HepG2 (cell line): ENCODE measurements at regions not wholly inside any gene's neighbourhood (a gene's known extent, or its start where the extent isn't known, plus 50 kb on each side); places are given as distances from the start of the nearest gene placed in this dataset.

Source experiments
- ATAC-seq: fragments of 200-7000 bp; cut with Tn5 transposase; 3 replicates; pipeline ENCODE4 v1.9.1; 2020; ENCODE audit warnings: mild to moderate bottlenecking, moderate library complexity
- BruUV-seq: library from RNA; stranded (reverse); fragments of 400-500 nt; replicated peaks from 2 replicates; lab custom pipeline; 2021; lab: Mats Ljungman, UMichigan
- CTCF ChIA-PET: fragments of 300-600 bp; formaldehyde crosslinking; extraction: SDS; loops from one replicate; lab custom pipeline; 2021; ENCODE audit warnings: low total read pairs, inconsistent platforms, low intra/inter-chr PET ratio; lab: Yijun Ruan, JAX
- POLR2A ChIA-PET: fragments of 350-600 bp; sonication (Branson Sonifier 250); formaldehyde crosslinking; loops from one replicate; lab custom pipeline; 2020; ENCODE audit warnings: antibody characterized with exemption, inconsistent platforms; lab: Yijun Ruan, JAX
- DNase-seq: peaks from one replicate; pipeline ENCODE4 v3.0.0-alpha.2; 2015; ENCODE audit warnings: low spot score
- FAIRE-seq: peaks from 3 replicates; lab custom pipeline; 2011; peaks lifted over from hg19 to GRCh38; lab: Jason Lieb, UNC
- H2AFZ ChIP-seq: one replicate; pipeline ENCODE4 v1.6.1; 2011; ENCODE audit warnings: low read length, inconsistent platforms
- H3K27ac ChIP-seq: fragments of 300-600 bp; 3 replicates; pipeline ENCODE4 v1.8.0; 2011; ENCODE audit warnings: mixed run types, mild to moderate bottlenecking, mixed read lengths, low read length, inconsistent platforms; ENCODE audit not compliant: insufficient read depth; ENCODE audit errors: extremely low read length
- H3K27me3 ChIP-seq, 2 experiments: fragments of 200-600 bp in 1 of 2; 2 replicates in 1 of 2; 3 replicates in 1 of 2; pipeline versions ENCODE4 v1.6.0 to v1.8.0; 2011; ENCODE audit warnings: low read length in 2 of 2, mild to moderate bottlenecking in 2 of 2, moderate library complexity in 2 of 2, inconsistent platforms in 1 of 2; ENCODE audit not compliant: insufficient read depth in 2 of 2, control insufficient read depth in 1 of 2
- H3K36me3 ChIP-seq, 2 experiments: fragments of 200-600 bp in 1 of 2; replicated peaks in 1 of 2; 2 replicates in 1 of 2; 3 replicates in 1 of 2; pipeline versions ENCODE4 v1.5.1 to v1.8.0; 2011; ENCODE audit warnings: low read length in 2 of 2, inconsistent platforms in 1 of 2; ENCODE audit not compliant: insufficient read depth in 2 of 2, control insufficient read depth in 1 of 2
- H3K4me1 ChIP-seq: 2 replicates; pipeline ENCODE4 v1.5.1; 2012; ENCODE audit warnings: low read length, inconsistent platforms; ENCODE audit not compliant: insufficient read depth
- H3K4me2 ChIP-seq: 2 replicates; pipeline ENCODE4 v1.6.0; 2011; ENCODE audit warnings: low read depth, low read length, inconsistent platforms
- H3K4me3 ChIP-seq, 3 experiments: fragments of 200-600 bp in 1 of 3; sonication (generic), shearing (Covaris generic) in 1 of 3; replicated peaks in 1 of 3; 2 replicates each; pipeline ENCODE4 v1.5.1; 2011 to 2016; ENCODE audit warnings: low read length in 3 of 3, inconsistent platforms in 2 of 3, low read depth in 2 of 3, mild to moderate bottlenecking in 2 of 3, control low read depth in 1 of 3, mixed read lengths in 1 of 3; ENCODE audit not compliant: insufficient read depth in 1 of 3
- H3K79me2 ChIP-seq: one replicate; pipeline ENCODE4 v1.6.1; 2011; ENCODE audit warnings: low read length, inconsistent platforms; ENCODE audit not compliant: insufficient read depth
- H3K9ac ChIP-seq: 2 replicates; pipeline ENCODE4 v1.6.0; 2011; ENCODE audit warnings: mild to moderate bottlenecking, low read depth, low read length, inconsistent platforms; ENCODE audit not compliant: insufficient read depth
- H3K9me3 ChIP-seq: 2 replicates; pipeline ENCODE4 v1.5.1; 2012; ENCODE audit warnings: mild to moderate bottlenecking, low read length
- H4K20me1 ChIP-seq: 2 replicates; pipeline ENCODE4 v1.6.0; 2011; ENCODE audit warnings: inconsistent platforms, mild to moderate bottlenecking, low read length, moderate library complexity; ENCODE audit not compliant: insufficient read depth
- ADNP ChIP-seq: sonication (generic); formaldehyde crosslinking; IDR thresholded peaks from 2 replicates; pipeline ENCODE4 v1.4.0; 2020; ENCODE audit warnings: missing genetic modification reagents
- CENPT ChIP-seq: sonication (generic); formaldehyde crosslinking; IDR thresholded peaks from 2 replicates; pipeline ENCODE4 v1.8.0; 2022; ENCODE audit warnings: low read depth, mild to moderate bottlenecking, moderate library complexity, missing genetic modification reagents
- GABPA ChIP-seq, 2 experiments: IDR thresholded peaks; 2 replicates each; pipeline ENCODE4 v1.6.1; 2011 to 2016; ENCODE audit warnings: low read depth in 2 of 2, low read length in 1 of 2, missing biosample characterization in 1 of 2, missing genetic modification characterization in 1 of 2
- JDP2 ChIP-seq: sonication (generic); formaldehyde crosslinking; IDR thresholded peaks from 2 replicates; pipeline ENCODE4 v1.8.1; 2022; ENCODE audit warnings: missing genetic modification reagents, borderline replicate concordance
- MED8 ChIP-seq: sonication (generic); formaldehyde crosslinking; IDR thresholded peaks from 2 replicates; pipeline ENCODE4 v1.8.1; 2023; ENCODE audit warnings: mild to moderate bottlenecking, missing genetic modification reagents; ENCODE audit not compliant: insufficient replicate concordance
- MYPOP ChIP-seq: sonication (generic); formaldehyde crosslinking; IDR thresholded peaks from 2 replicates; pipeline ENCODE4 v1.8.1; 2023; ENCODE audit warnings: mild to moderate bottlenecking, moderate library complexity, missing genetic modification reagents
- SIN3A ChIP-seq: IDR thresholded peaks from 2 replicates; pipeline ENCODE4 v1.6.1; 2011; ENCODE audit warnings: low read depth, mild to moderate bottlenecking, control low read depth, low read length, borderline replicate concordance
- SMAD3 ChIP-seq: sonication (generic); formaldehyde crosslinking; IDR thresholded peaks from 2 replicates; pipeline ENCODE4 v1.4.0; 2020; ENCODE audit warnings: missing genetic modification reagents
- TMF1 ChIP-seq: sonication (generic); formaldehyde crosslinking; IDR thresholded peaks from 2 replicates; pipeline ENCODE4 v1.8.1; 2022; ENCODE audit warnings: low read depth, missing genetic modification reagents
- ZNF207 ChIP-seq: fragments of 450-650 bp; IDR thresholded peaks from 2 replicates; pipeline ENCODE4 v1.6.1; 2016; ENCODE audit warnings: antibody characterized with exemption, borderline replicate concordance
- ZNF354B ChIP-seq: sonication (generic); formaldehyde crosslinking; IDR thresholded peaks from 2 replicates; pipeline ENCODE4 v1.8.0; 2022; ENCODE audit warnings: mild to moderate bottlenecking, missing genetic modification reagents
- ZNF879 ChIP-seq: sonication (generic); formaldehyde crosslinking; IDR thresholded peaks from 2 replicates; pipeline ENCODE4 v1.8.1; 2023; ENCODE audit warnings: missing genetic modification reagents
- WGBS: methylation state at CpG from one replicate; pipeline ENCODE4 v1.1.6; 2017; ENCODE audit warnings: low lambda C conversion rate; 5-methylcytosine and 5-hydroxymethylcytosine counted together
- in situ Hi-C: cut with HindIII; loops from 2 replicates; pipeline ENCODE4 v1.10.0; 2017; ENCODE audit warnings: low pct_unique_long_range_greater_than_20kb; ENCODE audit not compliant: extremely low pct_ligation_motif_present
- intact Hi-C: fragments of 100-400 bp; cut with micrococcal nuclease; formaldehyde crosslinking; loops from one replicate; pipeline ENCODE4 v1.10.0; 2022; ENCODE audit not compliant: unreplicated experiment
- TF ChIP-seq, protein P1 (sequence below): sonication (generic); formaldehyde crosslinking; IDR thresholded peaks from 2 replicates; pipeline ENCODE4 v1.4.0; 2020; ENCODE audit warnings: missing genetic modification reagents, mild to moderate bottlenecking, borderline replicate concordance
- TF ChIP-seq, protein P2 (sequence below): sonication (generic); formaldehyde crosslinking; conservative IDR thresholded peaks from 2 replicates; pipeline ENCODE4 v1.4.0; 2020; ENCODE audit warnings: missing genetic modification reagents
- TF ChIP-seq, protein P3 (sequence below): sonication (generic); formaldehyde crosslinking; IDR thresholded peaks from 2 replicates; pipeline ENCODE4 v1.4.0; 2020; ENCODE audit warnings: missing genetic modification reagents

DNA sequence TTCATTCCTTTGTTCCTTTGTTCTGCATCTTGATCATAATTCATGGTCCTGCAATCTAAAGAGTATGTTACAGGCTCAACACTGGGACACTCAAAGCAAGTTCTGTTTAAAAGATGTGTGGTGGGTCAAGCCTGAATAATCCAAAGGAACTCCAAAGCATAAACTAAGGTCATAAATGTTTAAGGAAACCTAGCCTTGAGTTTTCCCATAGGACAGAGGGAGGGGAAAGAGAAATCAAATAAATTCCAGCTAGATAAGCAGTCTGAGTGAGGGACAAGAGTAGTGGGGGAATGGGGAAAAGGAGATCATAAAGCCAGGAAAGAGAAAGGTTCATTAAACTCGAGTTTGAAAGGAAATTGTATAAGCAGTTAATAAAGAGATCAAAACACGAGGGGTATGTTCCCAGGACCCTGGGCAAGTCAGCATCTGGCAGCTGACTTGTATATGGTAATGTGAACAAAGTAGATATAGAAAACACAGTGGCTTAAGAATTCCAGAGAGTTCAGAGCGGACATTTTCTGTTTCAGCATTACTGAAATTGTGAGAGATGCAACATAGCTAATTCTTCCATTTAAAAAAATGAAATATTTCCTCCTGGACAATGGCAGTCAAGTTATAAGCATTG is 125.8 kb upstream of the EDNRA start:
- no peak for FAIRE-seq
- no peak for DNase-seq
- Histone ChIP-seq H3K36me3 (no peaks in the 10 kb centered on the region), H3K9ac (no peak overlapping the region), H4K20me1 (no peaks in the 10 kb centered on the region), H3K9me3 (no peaks in the 10 kb centered on the region), H3K27ac (no peak overlapping the region), H2AFZ (no peak overlapping the region), H3K79me2 (no peaks in the 10 kb centered on the region), H3K4me3 (no peak overlapping the region), H3K4me2 (no peak overlapping the region), H3K27me3 (no peaks in the 10 kb centered on the region), H3K4me1 (no peaks in the 10 kb centered on the region)
- no TSS peak for BruUV-seq
- no peak for ATAC-seq
- in situ Hi-C loops: no loop called here
- ChIA-PET POLR2A (no interaction called here), CTCF (no interaction called here)
- intact Hi-C loops: no loop called here
- WGBS: 5% methylated on average over 3 of the region's 3 CpGs
- no peak for TF ChIP-seq MED8 (CRISPR knock-in tag)
- no peak for TF ChIP-seq MYPOP (CRISPR knock-in tag)
- no peak for TF ChIP-seq ADNP (CRISPR knock-in tag)
- no peak for TF ChIP-seq ZNF879 (CRISPR knock-in tag)
- TF ChIP-seq TMF1 (CRISPR knock-in tag): no peak
- no peak for TF ChIP-seq ZNF354B (CRISPR knock-in tag)
- TF ChIP-seq, protein P1, sequence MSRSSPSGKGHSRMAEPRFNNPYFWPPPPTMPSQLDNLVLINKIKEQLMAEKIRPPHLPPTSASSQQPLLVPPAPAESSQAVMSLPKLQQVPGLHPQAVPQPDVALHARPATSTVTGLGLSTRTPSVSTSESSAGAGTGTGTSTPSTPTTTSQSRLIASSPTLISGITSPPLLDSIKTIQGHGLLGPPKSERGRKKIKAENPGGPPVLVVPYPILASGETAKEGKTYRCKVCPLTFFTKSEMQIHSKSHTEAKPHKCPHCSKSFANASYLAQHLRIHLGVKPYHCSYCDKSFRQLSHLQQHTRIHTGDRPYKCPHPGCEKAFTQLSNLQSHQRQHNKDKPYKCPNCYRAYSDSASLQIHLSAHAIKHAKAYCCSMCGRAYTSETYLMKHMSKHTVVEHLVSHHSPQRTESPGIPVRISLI (CRISPR knock-in tag): no peak
- TF ChIP-seq, protein P2, sequence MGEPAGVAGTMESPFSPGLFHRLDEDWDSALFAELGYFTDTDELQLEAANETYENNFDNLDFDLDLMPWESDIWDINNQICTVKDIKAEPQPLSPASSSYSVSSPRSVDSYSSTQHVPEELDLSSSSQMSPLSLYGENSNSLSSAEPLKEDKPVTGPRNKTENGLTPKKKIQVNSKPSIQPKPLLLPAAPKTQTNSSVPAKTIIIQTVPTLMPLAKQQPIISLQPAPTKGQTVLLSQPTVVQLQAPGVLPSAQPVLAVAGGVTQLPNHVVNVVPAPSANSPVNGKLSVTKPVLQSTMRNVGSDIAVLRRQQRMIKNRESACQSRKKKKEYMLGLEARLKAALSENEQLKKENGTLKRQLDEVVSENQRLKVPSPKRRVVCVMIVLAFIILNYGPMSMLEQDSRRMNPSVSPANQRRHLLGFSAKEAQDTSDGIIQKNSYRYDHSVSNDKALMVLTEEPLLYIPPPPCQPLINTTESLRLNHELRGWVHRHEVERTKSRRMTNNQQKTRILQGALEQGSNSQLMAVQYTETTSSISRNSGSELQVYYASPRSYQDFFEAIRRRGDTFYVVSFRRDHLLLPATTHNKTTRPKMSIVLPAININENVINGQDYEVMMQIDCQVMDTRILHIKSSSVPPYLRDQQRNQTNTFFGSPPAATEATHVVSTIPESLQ: no peak
- no peak for TF ChIP-seq SMAD3 (CRISPR knock-in tag)
- no peak for TF ChIP-seq JDP2 (CRISPR knock-in tag)
- TF ChIP-seq, protein P3, sequence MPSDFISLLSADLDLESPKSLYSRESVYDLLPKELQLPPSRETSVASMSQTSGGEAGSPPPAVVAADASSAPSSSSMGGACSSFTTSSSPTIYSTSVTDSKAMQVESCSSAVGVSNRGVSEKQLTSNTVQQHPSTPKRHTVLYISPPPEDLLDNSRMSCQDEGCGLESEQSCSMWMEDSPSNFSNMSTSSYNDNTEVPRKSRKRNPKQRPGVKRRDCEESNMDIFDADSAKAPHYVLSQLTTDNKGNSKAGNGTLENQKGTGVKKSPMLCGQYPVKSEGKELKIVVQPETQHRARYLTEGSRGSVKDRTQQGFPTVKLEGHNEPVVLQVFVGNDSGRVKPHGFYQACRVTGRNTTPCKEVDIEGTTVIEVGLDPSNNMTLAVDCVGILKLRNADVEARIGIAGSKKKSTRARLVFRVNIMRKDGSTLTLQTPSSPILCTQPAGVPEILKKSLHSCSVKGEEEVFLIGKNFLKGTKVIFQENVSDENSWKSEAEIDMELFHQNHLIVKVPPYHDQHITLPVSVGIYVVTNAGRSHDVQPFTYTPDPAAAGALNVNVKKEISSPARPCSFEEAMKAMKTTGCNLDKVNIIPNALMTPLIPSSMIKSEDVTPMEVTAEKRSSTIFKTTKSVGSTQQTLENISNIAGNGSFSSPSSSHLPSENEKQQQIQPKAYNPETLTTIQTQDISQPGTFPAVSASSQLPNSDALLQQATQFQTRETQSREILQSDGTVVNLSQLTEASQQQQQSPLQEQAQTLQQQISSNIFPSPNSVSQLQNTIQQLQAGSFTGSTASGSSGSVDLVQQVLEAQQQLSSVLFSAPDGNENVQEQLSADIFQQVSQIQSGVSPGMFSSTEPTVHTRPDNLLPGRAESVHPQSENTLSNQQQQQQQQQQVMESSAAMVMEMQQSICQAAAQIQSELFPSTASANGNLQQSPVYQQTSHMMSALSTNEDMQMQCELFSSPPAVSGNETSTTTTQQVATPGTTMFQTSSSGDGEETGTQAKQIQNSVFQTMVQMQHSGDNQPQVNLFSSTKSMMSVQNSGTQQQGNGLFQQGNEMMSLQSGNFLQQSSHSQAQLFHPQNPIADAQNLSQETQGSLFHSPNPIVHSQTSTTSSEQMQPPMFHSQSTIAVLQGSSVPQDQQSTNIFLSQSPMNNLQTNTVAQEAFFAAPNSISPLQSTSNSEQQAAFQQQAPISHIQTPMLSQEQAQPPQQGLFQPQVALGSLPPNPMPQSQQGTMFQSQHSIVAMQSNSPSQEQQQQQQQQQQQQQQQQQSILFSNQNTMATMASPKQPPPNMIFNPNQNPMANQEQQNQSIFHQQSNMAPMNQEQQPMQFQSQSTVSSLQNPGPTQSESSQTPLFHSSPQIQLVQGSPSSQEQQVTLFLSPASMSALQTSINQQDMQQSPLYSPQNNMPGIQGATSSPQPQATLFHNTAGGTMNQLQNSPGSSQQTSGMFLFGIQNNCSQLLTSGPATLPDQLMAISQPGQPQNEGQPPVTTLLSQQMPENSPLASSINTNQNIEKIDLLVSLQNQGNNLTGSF (CRISPR knock-in tag): no peak
- no peak for TF ChIP-seq SIN3A
- no peak for TF ChIP-seq CENPT (CRISPR knock-in tag)
- TF ChIP-seq ZNF207: no peak
- no peak for TF ChIP-seq GABPA (IDR thresholded peaks at IDR 0.05; ENCODE audit: low read depth, low read length)
- no peak for TF ChIP-seq GABPA (CRISPR knock-in tag; IDR thresholded peaks at IDR 0.05; ENCODE audit: low read depth)
